GM23338 (cell line): ENCODE measurements at regions not wholly inside any gene's neighbourhood (a gene's known extent, or its start where the extent isn't known, plus 50 kb on each side); places are given as distances from the start of the nearest gene placed in this dataset.

Experiments used
- ATAC-seq: fragments of 200-7000 bp; cut with Tn5 transposase; 3 replicates; pipeline ENCODE4 v1.9.1; 2020
- DNase-seq: peaks from one replicate; pipeline ENCODE4 v3.0.0-alpha.2; 2015; ENCODE audit warnings: low spot score
- H2AFZ ChIP-seq: fragments of 200-600 bp; sonication (generic); 2 replicates; pipeline ENCODE4 v1.8.0; 2016; ENCODE audit warnings: antibody characterized with exemption, mild to moderate bottlenecking, moderate library complexity
- H3F3A ChIP-seq: fragments of 200-600 bp; sonication (generic); replicated peaks from 2 replicates; pipeline ENCODE4 v1.8.0; 2017; ENCODE audit warnings: antibody characterized with exemption, mixed run types, low read depth
- H3K27ac ChIP-seq: fragments of 200-600 bp; sonication (generic); 2 replicates; pipeline ENCODE4 v1.6.1; 2016; ENCODE audit warnings: low read depth
- H3K27me3 ChIP-seq: fragments of 200-600 bp; sonication (generic); 2 replicates; pipeline ENCODE4 v1.8.0; 2016; ENCODE audit warnings: mild to moderate bottlenecking, mixed run types, moderate library complexity; ENCODE audit not compliant: insufficient read depth
- H3K36me3 ChIP-seq: fragments of 200-600 bp; sonication (generic); 2 replicates; pipeline ENCODE4 v1.8.0; 2016; ENCODE audit warnings: mild to moderate bottlenecking; ENCODE audit not compliant: insufficient read depth
- H3K4me1 ChIP-seq: fragments of 200-600 bp; sonication (generic); 2 replicates; pipeline ENCODE4 v1.8.0; 2016; ENCODE audit warnings: mild to moderate bottlenecking, moderate library complexity; ENCODE audit not compliant: insufficient read depth
- H3K4me2 ChIP-seq: fragments of 200-600 bp; sonication (generic); 2 replicates; pipeline ENCODE4 v1.7.1; 2017; ENCODE audit warnings: mixed run types
- H3K4me3 ChIP-seq: fragments of 200-600 bp; sonication (generic); 2 replicates; pipeline ENCODE4 v1.6.1; 2016; ENCODE audit warnings: mixed run types
- H3K79me2 ChIP-seq: fragments of 200-600 bp; sonication (generic); replicated peaks from 2 replicates; pipeline ENCODE4 v1.8.0; 2017; ENCODE audit warnings: mild to moderate bottlenecking; ENCODE audit not compliant: insufficient read depth
- H3K9me2 ChIP-seq: fragments of 200-600 bp; sonication (generic); 2 replicates; pipeline ENCODE4 v1.8.0; 2017; ENCODE audit not compliant: insufficient read depth
- H4K20me1 ChIP-seq: fragments of 200-600 bp; sonication (generic); replicated peaks from 2 replicates; pipeline ENCODE4 v1.8.0; 2017; ENCODE audit warnings: mild to moderate bottlenecking; ENCODE audit not compliant: insufficient read depth
- H3K27ac Mint-ChIP-seq: 2 replicates; pipeline ENCODE4 v1.8.0; 2020; ENCODE audit warnings: inconsistent platforms, mild to moderate bottlenecking, moderate library complexity, mixed read lengths
- H3K27me3 Mint-ChIP-seq: 3 replicates; pipeline ENCODE4 v1.8.0; 2022; ENCODE audit warnings: low read depth, mild to moderate bottlenecking, moderate library complexity, mixed read lengths, inconsistent platforms; ENCODE audit not compliant: insufficient read depth, poor library complexity
- H3K36me3 Mint-ChIP-seq: 3 replicates; pipeline ENCODE4 v1.8.0; 2021; ENCODE audit warnings: low read depth, mild to moderate bottlenecking, inconsistent platforms, moderate library complexity, mixed read lengths
- H3K4me1 Mint-ChIP-seq: 3 replicates; pipeline ENCODE4 v1.8.0; 2020; ENCODE audit warnings: mild to moderate bottlenecking, inconsistent platforms, mixed read lengths
- H3K4me3 Mint-ChIP-seq: 3 replicates; pipeline ENCODE4 v1.8.0; 2021; ENCODE audit warnings: moderate library complexity, mild to moderate bottlenecking, inconsistent platforms, mixed read lengths
- H3K9me3 Mint-ChIP-seq: 3 replicates; pipeline ENCODE4 v1.8.0; 2020; ENCODE audit warnings: moderate library complexity, mild to moderate bottlenecking, inconsistent platforms, mixed read lengths
- CTCF ChIP-seq, 2 experiments: fragments of 200-600 bp in 1 of 2; sonication (generic) in 1 of 2; conservative IDR thresholded peaks; 2 replicates each; pipeline versions ENCODE4 v1.5.1 to v1.6.1; 2016 to 2017; ENCODE audit warnings: antibody characterized with exemption in 2 of 2, low read depth in 2 of 2, mild to moderate bottlenecking in 2 of 2, moderate library complexity in 1 of 2
- ETS1 ChIP-seq: IDR thresholded peaks from 2 replicates; pipeline ENCODE4 v1.6.1; 2016; ENCODE audit warnings: antibody characterized with exemption
- EZH2 ChIP-seq: fragments of 200-600 bp; sonication (generic); IDR thresholded peaks from one replicate; pipeline ENCODE4 v1.8.0; 2017; ENCODE audit warnings: antibody characterized with exemption, mild to moderate bottlenecking, low read depth; ENCODE audit not compliant: unreplicated experiment
- EZH2phosphoT487 ChIP-seq: fragments of 200-600 bp; sonication (generic); IDR thresholded peaks from one replicate; pipeline ENCODE4 v1.8.1; 2018; ENCODE audit warnings: antibody characterized with exemption; ENCODE audit not compliant: unreplicated experiment
- JUNB ChIP-seq: IDR thresholded peaks from one replicate; pipeline ENCODE4 v1.6.1; 2016; ENCODE audit warnings: antibody characterized with exemption; ENCODE audit not compliant: unreplicated experiment
- NANOG ChIP-seq: IDR thresholded peaks from 2 replicates; pipeline ENCODE4 v1.6.1; 2016; ENCODE audit warnings: antibody characterized with exemption, borderline replicate concordance
- POLR2AphosphoS5 ChIP-seq: IDR thresholded peaks from 2 replicates; pipeline ENCODE4 v1.6.1; 2016; ENCODE audit warnings: antibody characterized with exemption, low read depth
- REST ChIP-seq: IDR thresholded peaks from one replicate; pipeline ENCODE4 v1.6.1; 2018; ENCODE audit warnings: antibody characterized with exemption; ENCODE audit not compliant: unreplicated experiment
- STAT1 ChIP-seq: IDR thresholded peaks from one replicate; pipeline ENCODE4 v1.6.1; 2016; ENCODE audit warnings: antibody characterized with exemption; ENCODE audit not compliant: unreplicated experiment
- ZNF114 ChIP-seq: fragments of 250-450 bp; sonication (Bioruptor Pico); IDR thresholded peaks from 2 replicates; pipeline ENCODE4 v1.5.0; 2020; ENCODE audit warnings: mild to moderate bottlenecking, moderate library complexity
- ZNF331 ChIP-seq: fragments of 250-450 bp; sonication (Bioruptor Pico); IDR thresholded peaks from 2 replicates; pipeline ENCODE4 v1.5.0; 2020; ENCODE audit warnings: low read depth, mild to moderate bottlenecking, moderate library complexity
- ZNF462 ChIP-seq: fragments of 250-450 bp; sonication (Bioruptor Pico); IDR thresholded peaks from 2 replicates; pipeline ENCODE4 v1.5.0; 2020; ENCODE audit warnings: mild to moderate bottlenecking, moderate library complexity

- no peak overlapping the region for H3K4me3 Mint-ChIP-seq
- H3K79me2 ChIP-seq, result no peaks in the 10 kb centered on the region
Measured at GRCh38 chr4:18881556-18881955, 860.0 kb upstream of the LCORL start.

More at GRCh38 chr4:18881556-18881955, 860.0 kb upstream of the LCORL start:
- Histone ChIP-seq H3K36me3 (no peaks in the 10 kb centered on the region), H4K20me1 (no peaks in the 10 kb centered on the region), H3F3A (no peaks in the 10 kb centered on the region), H3K27me3 (no peaks in the 10 kb centered on the region), H3K4me3 (no peak overlapping the region), H3K4me1 (no peaks in the 10 kb centered on the region), H3K27ac (no peak overlapping the region), H3K9me2 (no peaks in the 10 kb centered on the region), H3K4me2 (no peak overlapping the region), H2AFZ (no peak overlapping the region)
- DNase-seq, result no peak
- TF ChIP-seq REST (no peak), ZNF462 (CRISPR knock-in tag) (no peak), ZNF331 (CRISPR knock-in tag) (no peak), ETS1 (no peak), CTCF (conservative IDR thresholded peaks at IDR 0.05; ENCODE audit: low read depth in 2 of 2) (no peak), NANOG (no peak), STAT1 (no peak), EZH2 (no peak), ZNF114 (CRISPR knock-in tag) (no peak), JUNB (no peak), EZH2phosphoT487 (no peak), POLR2AphosphoS5 (no peak)
- H3K9me3 Mint-ChIP-seq, result peaks cover 9% of the 10 kb centered on the region
- no peak for ATAC-seq
- H3K4me1 Mint-ChIP-seq, result peaks cover 14% of the 10 kb centered on the region; the same call in 2 of the 3 replicates
- no peaks in the 10 kb centered on the region for H3K27me3 Mint-ChIP-seq
- H3K27ac Mint-ChIP-seq, result no peak overlapping the region
- peaks cover 7% of the 10 kb centered on the region; the same call in 2 of the 3 replicates for H3K36me3 Mint-ChIP-seq
